DOHH2 (cell line): ENCODE measurements at regions not wholly inside any gene's neighbourhood (a gene's known extent, or its start where the extent isn't known, plus 50 kb on each side); places are given as distances from the start of the nearest gene placed in this dataset.

Experiments used
- CTCF ChIP-seq: fragments of 200-600 bp; sonication (generic); IDR thresholded peaks from one replicate; pipeline ENCODE4 v1.5.1; 2014; ENCODE audit warnings: antibody characterized with exemption, mild to moderate bottlenecking, low read depth, low read length; ENCODE audit not compliant: poor library complexity, severe bottlenecking
- EZH2phosphoT487 ChIP-seq: fragments of 200-600 bp; sonication (generic); IDR thresholded peaks from 2 replicates; pipeline ENCODE4 v1.6.1; 2017; ENCODE audit warnings: borderline replicate concordance, mild to moderate bottlenecking, antibody characterized with exemption, low read length, moderate library complexity, mixed read lengths

GRCh38 chr6:104537180-104537579, 322.5 kb downstream of the HACE1 start:
- TF ChIP-seq CTCF (no peak), EZH2phosphoT487 (no peak)
